GM10266 (cell line): ENCODE measurements at regions not wholly inside any gene's neighbourhood (a gene's known extent, or its start where the extent isn't known, plus 50 kb on each side); places are given as distances from the start of the nearest gene placed in this dataset.

Experiments
- DNase-seq: peaks from one replicate; pipeline ENCODE4 v3.0.0; 2012; ENCODE audit errors: extremely low spot score
- TF ChIP-seq, protein P1 (sequence below): IDR thresholded peaks from 2 replicates; pipeline ENCODE4 v1.5.1; 2012; ENCODE audit warnings: mild to moderate bottlenecking, low read depth; ENCODE audit not compliant: control insufficient read depth, insufficient read depth; ENCODE audit errors: missing control alignments

DNA sequence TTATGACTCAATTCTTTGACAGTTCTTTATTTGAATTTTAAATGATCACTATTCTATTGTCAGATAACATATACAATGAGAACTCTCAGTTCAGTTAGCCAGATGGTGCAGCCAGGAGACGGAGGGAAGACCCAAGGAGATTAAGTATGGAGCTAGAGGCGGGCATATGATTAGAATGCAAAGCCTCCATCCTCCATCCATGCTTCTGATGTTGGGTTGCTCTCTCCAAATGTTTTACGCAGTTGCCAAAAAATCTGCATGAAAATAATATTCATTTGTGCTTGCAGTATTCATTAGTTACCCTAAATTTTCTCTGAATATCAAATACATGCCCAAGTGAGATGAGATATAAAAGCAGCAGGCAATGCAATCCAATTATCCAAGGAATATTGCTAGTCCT is 874.8 kb downstream of the C4orf33 start:
- TF ChIP-seq, protein P1, sequence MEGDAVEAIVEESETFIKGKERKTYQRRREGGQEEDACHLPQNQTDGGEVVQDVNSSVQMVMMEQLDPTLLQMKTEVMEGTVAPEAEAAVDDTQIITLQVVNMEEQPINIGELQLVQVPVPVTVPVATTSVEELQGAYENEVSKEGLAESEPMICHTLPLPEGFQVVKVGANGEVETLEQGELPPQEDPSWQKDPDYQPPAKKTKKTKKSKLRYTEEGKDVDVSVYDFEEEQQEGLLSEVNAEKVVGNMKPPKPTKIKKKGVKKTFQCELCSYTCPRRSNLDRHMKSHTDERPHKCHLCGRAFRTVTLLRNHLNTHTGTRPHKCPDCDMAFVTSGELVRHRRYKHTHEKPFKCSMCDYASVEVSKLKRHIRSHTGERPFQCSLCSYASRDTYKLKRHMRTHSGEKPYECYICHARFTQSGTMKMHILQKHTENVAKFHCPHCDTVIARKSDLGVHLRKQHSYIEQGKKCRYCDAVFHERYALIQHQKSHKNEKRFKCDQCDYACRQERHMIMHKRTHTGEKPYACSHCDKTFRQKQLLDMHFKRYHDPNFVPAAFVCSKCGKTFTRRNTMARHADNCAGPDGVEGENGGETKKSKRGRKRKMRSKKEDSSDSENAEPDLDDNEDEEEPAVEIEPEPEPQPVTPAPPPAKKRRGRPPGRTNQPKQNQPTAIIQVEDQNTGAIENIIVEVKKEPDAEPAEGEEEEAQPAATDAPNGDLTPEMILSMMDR = no peak
- no peak for DNase-seq

DNA sequence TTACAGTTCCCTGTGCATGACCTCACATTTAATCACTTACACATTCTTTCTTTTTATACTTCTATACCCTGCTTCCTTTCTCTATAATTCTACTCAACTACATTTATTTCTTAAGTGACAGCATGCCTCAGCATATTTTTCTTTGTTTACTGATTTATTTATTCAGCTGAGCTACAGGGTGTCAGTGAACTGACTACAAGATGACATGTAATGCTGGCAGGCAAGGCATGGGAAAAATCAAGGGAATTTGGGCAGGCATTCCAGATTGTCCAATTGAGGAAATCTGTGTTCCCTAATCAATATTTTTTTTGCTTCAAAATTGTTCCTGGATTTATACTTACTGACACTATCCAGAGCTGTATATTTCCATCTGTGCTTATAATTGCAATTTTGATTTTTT is 875.5 kb downstream of the C4orf33 start:
- TF ChIP-seq, protein P1 = no peak
- no peak for DNase-seq

DNA sequence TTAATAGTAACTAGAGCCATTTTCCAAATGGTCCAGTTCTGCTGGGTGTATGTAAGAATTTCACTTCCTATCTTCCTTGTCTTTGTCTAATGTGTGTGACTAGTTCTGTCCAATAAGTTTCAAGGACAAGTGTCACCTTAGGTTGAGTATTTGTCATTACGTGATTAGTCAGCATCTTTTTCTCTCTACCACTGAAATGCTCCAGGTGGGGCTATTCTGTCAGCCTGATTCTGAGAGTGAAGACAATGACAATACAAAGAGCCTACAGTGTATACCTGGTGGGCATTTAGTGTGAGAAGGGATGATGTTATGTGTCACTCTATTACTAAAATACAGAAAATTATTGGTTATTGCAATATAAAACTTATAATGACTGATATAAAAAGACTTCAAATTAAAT is 876.3 kb downstream of the C4orf33 start:
- TF ChIP-seq, protein P1 = peak; percentile 17
- no peak for DNase-seq

DNA sequence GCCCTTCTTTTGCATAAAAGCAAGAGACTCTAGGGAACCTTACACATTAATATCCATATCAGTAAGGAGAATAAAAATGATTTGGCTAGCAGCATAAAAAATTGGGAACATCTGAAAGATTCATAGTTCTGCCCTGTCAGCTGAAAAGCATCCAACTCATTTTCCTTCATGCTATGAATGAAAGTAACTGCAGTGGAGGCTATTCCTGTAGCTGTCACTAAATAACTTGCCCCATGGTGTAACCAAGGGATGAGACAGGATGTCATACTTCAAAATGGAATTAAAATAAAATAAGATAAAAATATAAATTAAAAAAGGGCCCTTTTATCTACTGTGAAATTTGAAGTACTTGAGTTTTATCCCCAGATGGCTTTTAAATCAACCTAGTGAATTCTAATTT is 878.8 kb downstream of the C4orf33 start:
- no peak for DNase-seq
- TF ChIP-seq, protein P1 = no peak

DNA sequence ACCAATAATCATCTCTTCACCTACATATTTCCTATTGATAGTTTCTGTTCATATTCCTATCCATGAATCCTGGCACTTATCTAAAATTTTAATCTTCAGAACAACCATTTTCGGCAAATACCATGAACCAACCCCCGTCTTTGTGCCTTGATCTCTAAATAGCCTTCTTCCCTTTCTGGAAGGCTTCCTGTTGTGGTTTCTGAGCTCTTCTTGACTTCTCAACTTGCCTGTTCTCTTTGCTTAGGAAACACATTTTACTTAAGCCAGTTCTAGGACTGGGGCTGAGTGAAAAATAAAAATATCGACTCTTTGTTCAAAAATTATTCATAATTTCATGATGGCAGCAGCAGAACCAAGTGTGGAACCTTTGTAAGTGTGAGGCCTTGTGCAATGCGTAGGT is 882.4 kb downstream of the C4orf33 start:
- DNase-seq = no peak
- TF ChIP-seq, protein P1 = no peak

DNA sequence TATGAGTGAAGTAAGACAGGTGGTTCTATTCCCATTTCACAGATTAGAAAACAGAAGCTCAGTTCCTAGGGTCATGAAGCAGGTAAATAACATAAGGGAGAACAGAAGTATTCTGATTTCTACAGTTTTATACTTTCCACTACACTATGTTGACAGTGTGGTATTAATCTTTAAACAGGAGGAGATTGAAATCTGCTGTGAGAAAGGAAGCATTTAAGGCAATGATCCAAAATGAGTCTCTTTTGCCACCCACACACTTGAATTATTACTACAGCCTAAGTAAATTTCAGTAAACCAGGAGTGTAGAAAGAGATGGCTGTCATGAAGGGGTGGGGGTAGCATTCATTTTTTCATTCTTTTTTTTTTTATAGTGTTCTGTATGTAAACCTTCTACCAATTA is 893.0 kb downstream of the C4orf33 start:
- TF ChIP-seq, protein P1 = no peak
- DNase-seq = no peak

DNA sequence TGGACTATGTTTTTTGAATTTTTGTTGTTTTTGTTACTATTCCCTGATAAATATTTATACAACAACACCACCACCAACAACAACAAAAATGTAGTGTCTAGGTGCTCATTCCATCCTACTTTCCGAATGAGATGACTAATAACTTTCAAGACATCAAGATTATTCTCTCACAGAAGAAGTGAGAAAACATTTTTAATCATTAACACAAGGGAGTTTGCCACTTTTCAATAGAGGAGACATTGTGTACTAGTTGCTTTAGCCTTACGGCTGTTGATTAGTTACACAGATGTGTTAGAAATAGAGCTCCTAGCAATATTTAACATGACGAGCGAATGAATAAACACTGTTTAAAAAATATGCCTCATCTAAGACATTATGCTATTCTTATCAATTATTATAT is 898.8 kb downstream of the C4orf33 start:
- TF ChIP-seq, protein P1 = no peak
- no peak for DNase-seq
